GM23338 (cell line): ENCODE measurements at regions not wholly inside any gene's neighbourhood (a gene's known extent, or its start where the extent isn't known, plus 50 kb on each side); places are given as distances from the start of the nearest gene placed in this dataset.

Experiments used
- EZH2 ChIP-seq: fragments of 200-600 bp; sonication (generic); IDR thresholded peaks from one replicate; pipeline ENCODE4 v1.8.0; 2017; ENCODE audit warnings: antibody characterized with exemption, mild to moderate bottlenecking, low read depth; ENCODE audit not compliant: unreplicated experiment
- EZH2phosphoT487 ChIP-seq: fragments of 200-600 bp; sonication (generic); IDR thresholded peaks from one replicate; pipeline ENCODE4 v1.8.1; 2018; ENCODE audit warnings: antibody characterized with exemption; ENCODE audit not compliant: unreplicated experiment
- POLR2AphosphoS5 ChIP-seq: IDR thresholded peaks from 2 replicates; pipeline ENCODE4 v1.6.1; 2016; ENCODE audit warnings: antibody characterized with exemption, low read depth
- TF ChIP-seq, protein P1 (sequence below), 2 experiments: fragments of 200-600 bp in 1 of 2; sonication (generic) in 1 of 2; conservative IDR thresholded peaks; 2 replicates each; pipeline versions ENCODE4 v1.5.1 to v1.6.1; 2016 to 2017; ENCODE audit warnings: antibody characterized with exemption in 2 of 2, low read depth in 2 of 2, mild to moderate bottlenecking in 2 of 2, moderate library complexity in 1 of 2
- TF ChIP-seq, protein P2 (sequence below): IDR thresholded peaks from one replicate; pipeline ENCODE4 v1.6.1; 2018; ENCODE audit warnings: antibody characterized with exemption; ENCODE audit not compliant: unreplicated experiment

DNA sequence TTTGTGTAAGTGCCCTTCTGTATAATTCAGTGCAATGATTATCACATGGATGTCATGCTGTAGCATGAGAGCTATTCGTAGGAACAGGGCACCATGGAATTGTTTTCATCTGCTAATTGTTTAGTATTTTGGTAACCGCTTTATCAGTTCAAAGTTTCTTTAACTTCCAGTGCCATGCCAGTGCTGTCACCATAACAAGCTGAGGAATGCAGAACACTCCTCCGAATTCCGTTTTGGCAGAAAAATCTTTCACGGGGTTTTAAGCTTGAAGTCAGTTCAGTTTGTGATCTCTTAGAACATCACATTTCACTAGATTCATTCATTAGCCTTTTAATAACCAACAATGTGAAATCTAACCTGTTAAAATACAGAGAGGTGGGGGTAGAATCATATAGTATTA is 117.2 kb upstream of the SEMA3C start:
- no peak for TF ChIP-seq EZH2phosphoT487
- TF ChIP-seq, protein P1, sequence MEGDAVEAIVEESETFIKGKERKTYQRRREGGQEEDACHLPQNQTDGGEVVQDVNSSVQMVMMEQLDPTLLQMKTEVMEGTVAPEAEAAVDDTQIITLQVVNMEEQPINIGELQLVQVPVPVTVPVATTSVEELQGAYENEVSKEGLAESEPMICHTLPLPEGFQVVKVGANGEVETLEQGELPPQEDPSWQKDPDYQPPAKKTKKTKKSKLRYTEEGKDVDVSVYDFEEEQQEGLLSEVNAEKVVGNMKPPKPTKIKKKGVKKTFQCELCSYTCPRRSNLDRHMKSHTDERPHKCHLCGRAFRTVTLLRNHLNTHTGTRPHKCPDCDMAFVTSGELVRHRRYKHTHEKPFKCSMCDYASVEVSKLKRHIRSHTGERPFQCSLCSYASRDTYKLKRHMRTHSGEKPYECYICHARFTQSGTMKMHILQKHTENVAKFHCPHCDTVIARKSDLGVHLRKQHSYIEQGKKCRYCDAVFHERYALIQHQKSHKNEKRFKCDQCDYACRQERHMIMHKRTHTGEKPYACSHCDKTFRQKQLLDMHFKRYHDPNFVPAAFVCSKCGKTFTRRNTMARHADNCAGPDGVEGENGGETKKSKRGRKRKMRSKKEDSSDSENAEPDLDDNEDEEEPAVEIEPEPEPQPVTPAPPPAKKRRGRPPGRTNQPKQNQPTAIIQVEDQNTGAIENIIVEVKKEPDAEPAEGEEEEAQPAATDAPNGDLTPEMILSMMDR (conservative IDR thresholded peaks at IDR 0.05; ENCODE audit: low read depth in 2 of 2) = no peak
- TF ChIP-seq POLR2AphosphoS5 = no peak
- TF ChIP-seq, protein P2, sequence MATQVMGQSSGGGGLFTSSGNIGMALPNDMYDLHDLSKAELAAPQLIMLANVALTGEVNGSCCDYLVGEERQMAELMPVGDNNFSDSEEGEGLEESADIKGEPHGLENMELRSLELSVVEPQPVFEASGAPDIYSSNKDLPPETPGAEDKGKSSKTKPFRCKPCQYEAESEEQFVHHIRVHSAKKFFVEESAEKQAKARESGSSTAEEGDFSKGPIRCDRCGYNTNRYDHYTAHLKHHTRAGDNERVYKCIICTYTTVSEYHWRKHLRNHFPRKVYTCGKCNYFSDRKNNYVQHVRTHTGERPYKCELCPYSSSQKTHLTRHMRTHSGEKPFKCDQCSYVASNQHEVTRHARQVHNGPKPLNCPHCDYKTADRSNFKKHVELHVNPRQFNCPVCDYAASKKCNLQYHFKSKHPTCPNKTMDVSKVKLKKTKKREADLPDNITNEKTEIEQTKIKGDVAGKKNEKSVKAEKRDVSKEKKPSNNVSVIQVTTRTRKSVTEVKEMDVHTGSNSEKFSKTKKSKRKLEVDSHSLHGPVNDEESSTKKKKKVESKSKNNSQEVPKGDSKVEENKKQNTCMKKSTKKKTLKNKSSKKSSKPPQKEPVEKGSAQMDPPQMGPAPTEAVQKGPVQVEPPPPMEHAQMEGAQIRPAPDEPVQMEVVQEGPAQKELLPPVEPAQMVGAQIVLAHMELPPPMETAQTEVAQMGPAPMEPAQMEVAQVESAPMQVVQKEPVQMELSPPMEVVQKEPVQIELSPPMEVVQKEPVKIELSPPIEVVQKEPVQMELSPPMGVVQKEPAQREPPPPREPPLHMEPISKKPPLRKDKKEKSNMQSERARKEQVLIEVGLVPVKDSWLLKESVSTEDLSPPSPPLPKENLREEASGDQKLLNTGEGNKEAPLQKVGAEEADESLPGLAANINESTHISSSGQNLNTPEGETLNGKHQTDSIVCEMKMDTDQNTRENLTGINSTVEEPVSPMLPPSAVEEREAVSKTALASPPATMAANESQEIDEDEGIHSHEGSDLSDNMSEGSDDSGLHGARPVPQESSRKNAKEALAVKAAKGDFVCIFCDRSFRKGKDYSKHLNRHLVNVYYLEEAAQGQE = no peak
- TF ChIP-seq EZH2 = no peak
